Left ventricle myocardium inferior (tissue), 1 donor: ENCODE measurements at regions not wholly inside any gene's neighbourhood (a gene's known extent, or its start where the extent isn't known, plus 50 kb on each side); places are given as distances from the start of the nearest gene placed in this dataset.

ENCODE experiments used
- DNase-seq: peaks from one replicate; pipeline ENCODE4 v3.0.0-alpha.2; 2020
- H3K27ac ChIP-seq: fragments of 200-600 bp; replicated peaks from 2 replicates; pipeline ENCODE4 v1.8.0; 2021
- H3K27me3 ChIP-seq: fragments of 200-600 bp; 2 replicates; pipeline ENCODE4 v1.8.0; 2021; ENCODE audit warnings: low read depth
- H3K36me3 ChIP-seq: fragments of 200-600 bp; 2 replicates; pipeline ENCODE4 v1.8.0; 2021
- H3K4me1 ChIP-seq: fragments of 200-600 bp; 2 replicates; pipeline ENCODE4 v1.8.0; 2021
- H3K4me3 ChIP-seq: fragments of 200-600 bp; 2 replicates; pipeline ENCODE4 v1.8.0; 2021; ENCODE audit warnings: mild to moderate bottlenecking, moderate library complexity
- H3K9me3 ChIP-seq: fragments of 200-600 bp; replicated peaks from 2 replicates; pipeline ENCODE4 v1.8.0; 2021
- intact Hi-C: fragments of 100-400 bp; cut with micrococcal nuclease; formaldehyde crosslinking; loops from one replicate; pipeline ENCODE4 v1.11.0; 2022
- TF ChIP-seq, protein P1 (sequence below): fragments of 200-600 bp; IDR thresholded peaks from 2 replicates; pipeline ENCODE4 v1.8.0; 2021; ENCODE audit warnings: antibody characterized with exemption, mild to moderate bottlenecking, borderline replicate concordance
- donor health status: DM: no; HTN: yes; CAD: no; lungs with severe emphysema.

DNA sequence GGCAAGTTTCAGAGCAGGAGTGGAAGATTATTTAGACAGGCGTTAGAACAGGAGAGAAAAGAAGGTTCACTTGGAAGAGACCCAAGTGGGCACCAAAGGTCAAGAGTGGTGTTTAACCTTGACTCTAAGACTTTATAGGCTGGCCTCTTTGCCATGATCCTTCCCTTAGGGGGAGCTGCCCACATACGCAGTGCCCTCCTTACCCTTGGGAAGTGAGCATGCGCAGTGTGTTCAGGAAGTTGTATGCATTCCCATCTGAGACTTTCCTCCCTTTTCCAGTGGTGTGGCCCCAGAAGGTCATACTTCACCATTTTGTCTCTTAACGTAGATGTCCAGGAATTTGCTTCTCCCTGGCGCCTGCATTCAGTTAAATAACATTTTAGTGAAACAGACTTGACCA, 95.8 kb downstream of the CXCL12 start:
- Histone ChIP-seq H3K4me3 (no peak overlapping the region), H3K4me1 (peaks cover 25% of the 10 kb centered on the region), H3K36me3 (no peaks in the 10 kb centered on the region), H3K9me3 (no peaks in the 10 kb centered on the region), H3K27me3 (no peaks in the 10 kb centered on the region), H3K27ac (no peak overlapping the region)
- TF ChIP-seq, protein P1, sequence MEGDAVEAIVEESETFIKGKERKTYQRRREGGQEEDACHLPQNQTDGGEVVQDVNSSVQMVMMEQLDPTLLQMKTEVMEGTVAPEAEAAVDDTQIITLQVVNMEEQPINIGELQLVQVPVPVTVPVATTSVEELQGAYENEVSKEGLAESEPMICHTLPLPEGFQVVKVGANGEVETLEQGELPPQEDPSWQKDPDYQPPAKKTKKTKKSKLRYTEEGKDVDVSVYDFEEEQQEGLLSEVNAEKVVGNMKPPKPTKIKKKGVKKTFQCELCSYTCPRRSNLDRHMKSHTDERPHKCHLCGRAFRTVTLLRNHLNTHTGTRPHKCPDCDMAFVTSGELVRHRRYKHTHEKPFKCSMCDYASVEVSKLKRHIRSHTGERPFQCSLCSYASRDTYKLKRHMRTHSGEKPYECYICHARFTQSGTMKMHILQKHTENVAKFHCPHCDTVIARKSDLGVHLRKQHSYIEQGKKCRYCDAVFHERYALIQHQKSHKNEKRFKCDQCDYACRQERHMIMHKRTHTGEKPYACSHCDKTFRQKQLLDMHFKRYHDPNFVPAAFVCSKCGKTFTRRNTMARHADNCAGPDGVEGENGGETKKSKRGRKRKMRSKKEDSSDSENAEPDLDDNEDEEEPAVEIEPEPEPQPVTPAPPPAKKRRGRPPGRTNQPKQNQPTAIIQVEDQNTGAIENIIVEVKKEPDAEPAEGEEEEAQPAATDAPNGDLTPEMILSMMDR: no peak
- intact Hi-C loops: no loop called here
- no peak for DNase-seq

GRCh38 chr10:44287408-44287807, 97.5 kb downstream of the CXCL12 start:
- intact Hi-C loops: no loop called here
- Histone ChIP-seq H3K27me3 (no peaks in the 10 kb centered on the region), H3K4me1 (peaks cover 15% of the 10 kb centered on the region), H3K9me3 (no peaks in the 10 kb centered on the region), H3K4me3 (no peak overlapping the region), H3K27ac (peak overlapping the region; percentile 21), H3K36me3 (no peaks in the 10 kb centered on the region)
- DNase-seq: no peak
- TF ChIP-seq, protein P1: no peak

- no peak overlapping the region for H3K27ac ChIP-seq
- intact Hi-C loops: no loop called here
- H3K36me3 ChIP-seq: no peaks in the 10 kb centered on the region
- no peak for DNase-seq
- no peaks in the 10 kb centered on the region for H3K27me3 ChIP-seq
- H3K9me3 ChIP-seq: no peaks in the 10 kb centered on the region
- TF ChIP-seq, protein P1: no peak
- no peak overlapping the region for H3K4me3 ChIP-seq
- peaks cover 32% of the 10 kb centered on the region for H3K4me1 ChIP-seq
These were observed 100.5 kb downstream of the CXCL12 start for GRCh38 chr10:44284198-44285084.

- H3K4me1 ChIP-seq: peaks cover 32% of the 10 kb centered on the region
- TF ChIP-seq, protein P1: no peak
- H3K27ac ChIP-seq: no peak overlapping the region
- no peak overlapping the region for H3K4me3 ChIP-seq
- no peaks in the 10 kb centered on the region for H3K27me3 ChIP-seq
- no peak for DNase-seq
- intact Hi-C loops: no loop called here
- H3K36me3 ChIP-seq: no peaks in the 10 kb centered on the region
- no peaks in the 10 kb centered on the region for H3K9me3 ChIP-seq
These were observed 102.1 kb downstream of the CXCL12 start for GRCh38 chr10:44282626-44283300.

GRCh38 chr10:44281662-44282061, 103.2 kb downstream of the CXCL12 start:
- H3K4me3 ChIP-seq: no peak overlapping the region
- no peaks in the 10 kb centered on the region for H3K27me3 ChIP-seq
- H3K4me1 ChIP-seq: peaks cover 24% of the 10 kb centered on the region
- intact Hi-C loops: no loop called here
- no peaks in the 10 kb centered on the region for H3K36me3 ChIP-seq
- peaks cover 8% of the 10 kb centered on the region for H3K9me3 ChIP-seq
- DNase-seq: no peak
- peak overlapping the region; percentile 54 for H3K27ac ChIP-seq
- TF ChIP-seq, protein P1: no peak
